ENCODE measurements at regions not wholly inside any gene's neighbourhood (a gene's known extent, or its start where the extent isn't known, plus 50 kb on each side); places are given as distances from the start of the nearest gene placed in this dataset.

DNA sequence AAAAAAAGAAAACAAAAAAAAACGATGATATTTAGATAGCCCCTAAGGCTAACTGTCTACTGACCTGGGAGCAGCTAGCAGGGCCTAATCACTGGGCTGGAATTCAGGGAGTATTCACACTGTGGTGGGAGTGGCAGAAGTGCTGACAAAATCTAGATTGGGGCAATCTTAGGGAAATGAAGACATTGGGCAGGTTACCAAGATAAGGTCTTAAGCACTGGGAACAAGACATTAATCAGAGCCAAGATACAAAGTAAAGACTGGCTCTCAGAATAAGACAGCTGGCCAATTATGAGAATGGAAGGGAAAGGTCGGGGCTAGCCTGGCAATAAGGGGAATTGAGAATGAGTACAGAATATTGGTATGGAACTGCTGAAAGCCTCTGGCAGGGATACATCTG is 100.2 kb upstream of the GRIA3 start:
- POLR2A ChIA-PET = no interaction called here
- TF ChIP-seq, protein P1, sequence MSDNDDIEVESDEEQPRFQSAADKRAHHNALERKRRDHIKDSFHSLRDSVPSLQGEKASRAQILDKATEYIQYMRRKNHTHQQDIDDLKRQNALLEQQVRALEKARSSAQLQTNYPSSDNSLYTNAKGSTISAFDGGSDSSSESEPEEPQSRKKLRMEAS (IDR thresholded peaks at IDR 0.05; ENCODE audit: low read depth, low read length) = no peak
- TF ChIP-seq TCF12 (IDR thresholded peaks at IDR 0.05; ENCODE audit: low read depth, low read length) = no peak
- TF ChIP-seq ZNF592 (IDR thresholded peaks at IDR 0.05) = no peak
- no peak for TF ChIP-seq NFIC (IDR thresholded peaks at IDR 0.05; ENCODE audit: low read depth, low read length)
- TF ChIP-seq CREM (IDR thresholded peaks at IDR 0.05; ENCODE audit: low read depth) = no peak
- TF ChIP-seq PBX3 (IDR thresholded peaks at IDR 0.05; ENCODE audit: insufficient replicate concordance, low read depth, low read length) = no peak
- TF ChIP-seq, protein P2, sequence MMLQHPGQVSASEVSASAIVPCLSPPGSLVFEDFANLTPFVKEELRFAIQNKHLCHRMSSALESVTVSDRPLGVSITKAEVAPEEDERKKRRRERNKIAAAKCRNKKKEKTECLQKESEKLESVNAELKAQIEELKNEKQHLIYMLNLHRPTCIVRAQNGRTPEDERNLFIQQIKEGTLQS (IDR thresholded peaks at IDR 0.05; ENCODE audit: borderline replicate concordance, extremely low read depth, low read depth, low read length) = no peak
- no peak for TF ChIP-seq YY1 (IDR thresholded peaks at IDR 0.05; ENCODE audit: low read depth, low read length)
- TF ChIP-seq, protein P3, sequence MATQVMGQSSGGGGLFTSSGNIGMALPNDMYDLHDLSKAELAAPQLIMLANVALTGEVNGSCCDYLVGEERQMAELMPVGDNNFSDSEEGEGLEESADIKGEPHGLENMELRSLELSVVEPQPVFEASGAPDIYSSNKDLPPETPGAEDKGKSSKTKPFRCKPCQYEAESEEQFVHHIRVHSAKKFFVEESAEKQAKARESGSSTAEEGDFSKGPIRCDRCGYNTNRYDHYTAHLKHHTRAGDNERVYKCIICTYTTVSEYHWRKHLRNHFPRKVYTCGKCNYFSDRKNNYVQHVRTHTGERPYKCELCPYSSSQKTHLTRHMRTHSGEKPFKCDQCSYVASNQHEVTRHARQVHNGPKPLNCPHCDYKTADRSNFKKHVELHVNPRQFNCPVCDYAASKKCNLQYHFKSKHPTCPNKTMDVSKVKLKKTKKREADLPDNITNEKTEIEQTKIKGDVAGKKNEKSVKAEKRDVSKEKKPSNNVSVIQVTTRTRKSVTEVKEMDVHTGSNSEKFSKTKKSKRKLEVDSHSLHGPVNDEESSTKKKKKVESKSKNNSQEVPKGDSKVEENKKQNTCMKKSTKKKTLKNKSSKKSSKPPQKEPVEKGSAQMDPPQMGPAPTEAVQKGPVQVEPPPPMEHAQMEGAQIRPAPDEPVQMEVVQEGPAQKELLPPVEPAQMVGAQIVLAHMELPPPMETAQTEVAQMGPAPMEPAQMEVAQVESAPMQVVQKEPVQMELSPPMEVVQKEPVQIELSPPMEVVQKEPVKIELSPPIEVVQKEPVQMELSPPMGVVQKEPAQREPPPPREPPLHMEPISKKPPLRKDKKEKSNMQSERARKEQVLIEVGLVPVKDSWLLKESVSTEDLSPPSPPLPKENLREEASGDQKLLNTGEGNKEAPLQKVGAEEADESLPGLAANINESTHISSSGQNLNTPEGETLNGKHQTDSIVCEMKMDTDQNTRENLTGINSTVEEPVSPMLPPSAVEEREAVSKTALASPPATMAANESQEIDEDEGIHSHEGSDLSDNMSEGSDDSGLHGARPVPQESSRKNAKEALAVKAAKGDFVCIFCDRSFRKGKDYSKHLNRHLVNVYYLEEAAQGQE (IDR thresholded peaks at IDR 0.05; ENCODE audit: low read depth, low read length) = no peak
- no peak for TF ChIP-seq FOXM1 (IDR thresholded peaks at IDR 0.05; ENCODE audit: low read depth, low read length)
- TF ChIP-seq ZNF207 (IDR thresholded peaks at IDR 0.05; ENCODE audit: borderline replicate concordance) = no peak
- no peak for TF ChIP-seq TCF3 (IDR thresholded peaks at IDR 0.05; ENCODE audit: borderline replicate concordance, insufficient read depth, low read depth, low read length)
- no peak for TF ChIP-seq KDM1A (IDR thresholded peaks at IDR 0.05; ENCODE audit: borderline replicate concordance)
- TF ChIP-seq ATF2 (IDR thresholded peaks at IDR 0.05; ENCODE audit: low read length) = no peak
- TF ChIP-seq CBFB (IDR thresholded peaks at IDR 0.05; ENCODE audit: low read depth) = no peak

More for the DNA sequence above, 100.2 kb upstream of the GRIA3 start:
- no peak for FAIRE-seq
- H3K4me2 ChIP-seq (ENCODE audit: control insufficient read depth, insufficient read depth) = no peak overlapping the region
- H3K27ac ChIP-seq (ENCODE audit: control insufficient read depth, insufficient read depth) = no peak overlapping the region
- no peaks in the 10 kb centered on the region for H3K36me3 ChIP-seq (ENCODE audit: control insufficient read depth in 2 of 2, insufficient read depth in 2 of 2, low read length in 1 of 2)
- no peak overlapping the region for H2AFZ ChIP-seq (ENCODE audit: control insufficient read depth, low read depth, low read length)
- no peaks in the 10 kb centered on the region for H3K27me3 ChIP-seq (replicated peaks in 1 of 2; ENCODE audit: control insufficient read depth in 2 of 2, insufficient read depth in 2 of 2, low read length in 1 of 2)
- DNase-seq (ENCODE audit: low read depth, low spot score) = no peak
- no peaks in the 10 kb centered on the region for H3K9me3 ChIP-seq (replicated peaks; ENCODE audit: control insufficient read depth, insufficient read depth, low read length)
- no peaks in the 10 kb centered on the region for H4K20me1 ChIP-seq (ENCODE audit: control insufficient read depth, insufficient read depth)
- RAD21 ChIA-PET (ENCODE audit: unreplicated experiment) = no interaction called here
- no TSS peak for BruUV-seq (replicated peaks)
- no peak overlapping the region for H3K9ac ChIP-seq (ENCODE audit: control insufficient read depth, insufficient read depth, low read length)
- SMC1A ChIA-PET (ENCODE audit: uncharacterized antibody, unreplicated experiment) = no interaction called here
- ATAC-seq = no peak
- in situ Hi-C loops (cut with MboI) (no loop called here), intact Hi-C loops (cut with micrococcal nuclease; ENCODE audit: unreplicated experiment) (no loop called here)
- no peak overlapping the region for H3K4me3 ChIP-seq
- 0% methylated on average over 2 of the region's 2 CpGs for WGBS (ENCODE audit: insufficient coverage, insufficient replicate concordance, low lambda C conversion rate, missing lambda C conversion rate)
- no peaks in the 10 kb centered on the region for H3K4me1 ChIP-seq (ENCODE audit: control insufficient read depth, insufficient read depth, low read length)
- CTCF ChIA-PET = no interaction called here
- H3K79me2 ChIP-seq (ENCODE audit: control insufficient read depth, insufficient read depth, low read length) = no peaks in the 10 kb centered on the region

Data from GM12878 (cell line).